Psoas muscle (tissue), 7 donors: ENCODE measurements at regions not wholly inside any gene's neighbourhood (a gene's known extent, or its start where the extent isn't known, plus 50 kb on each side); places are given as distances from the start of the nearest gene placed in this dataset.
"Not testable (repeated sequence)": the region's sequence is repeated elsewhere in the genome, so short reads cannot be mapped to it uniquely, and the experiment has no call there.

ENCODE experiments used
- ATAC-seq, 4 donors: fragments of 200-7000 bp; cut with Tn5 transposase; one replicate each; pipeline ENCODE4 v1.9.1; 2020; ENCODE audit warnings: moderate library complexity in 3 of 4, mild to moderate bottlenecking in 2 of 4
- DNase-seq, 2 donors: peaks; one replicate each; pipeline ENCODE4 v3.0.0-alpha.2; 2020
- H3K27ac ChIP-seq: fragments of 200-600 bp; one replicate; pipeline ENCODE4 v1.8.0; 2022
- H3K27me3 ChIP-seq, 3 donors: fragments of 200-600 bp in 1 of 3; one replicate each; pipeline versions ENCODE4 v1.6.1 to v1.8.0; 2013 to 2022; ENCODE audit warnings: low read length in 2 of 3, mild to moderate bottlenecking in 2 of 3, moderate library complexity in 1 of 3; ENCODE audit not compliant: insufficient read depth in 3 of 3
- H3K36me3 ChIP-seq, 2 donors: fragments of 200-600 bp in 1 of 2; one replicate each; pipeline versions ENCODE4 v1.6.1 to v1.8.0; 2013 to 2022; ENCODE audit warnings: low read depth in 1 of 2, mild to moderate bottlenecking in 1 of 2, moderate library complexity in 1 of 2; ENCODE audit not compliant: insufficient read depth in 1 of 2
- H3K4me1 ChIP-seq: fragments of 200-600 bp; one replicate; pipeline ENCODE4 v1.8.0; 2022
- H3K4me3 ChIP-seq: fragments of 200-600 bp; one replicate; pipeline ENCODE4 v1.8.0; 2022; ENCODE audit warnings: mild to moderate bottlenecking
- H3K9me3 ChIP-seq: fragments of 200-600 bp; one replicate; pipeline ENCODE4 v1.8.0; 2022
- WGBS, 3 donors: extraction: QIAGEN DNeasy Blood & Tissue Kit; methylation state at CpG; one replicate each; pipeline versions ENCODE4 v1.1.6 to v1.1.7; 2013; 5-methylcytosine and 5-hydroxymethylcytosine counted together
- intact Hi-C, 2 donors: fragments of 100-400 bp; cut with DNase I; formaldehyde crosslinking; loops; one replicate each; pipeline versions ENCODE4 v1.11.0 to v1.14.2; 2022
- donor health status: healthy with polysubstance abuse.
- donor health status: DM: no; HTN: no; CAD: no; lungs with moderate emphysema.
- donor health status: Bipolar disorder and iron deficiency.
- donor health status: healthy.
- donor health status: DM: yes; HTN: yes; CAD: no.
- donor health status: DM: no; HTN: no; CAD: no.
- donor health status: DM: yes; HTN: yes; CAD: no.

GRCh38 chr1:120664376-120665249 is 59.1 kb upstream of the NBPF26 start:
- H3K27ac ChIP-seq, result peak overlapping the region; percentile 78
- H3K9me3 ChIP-seq, DNase-seq, intact Hi-C loops, H3K4me1 ChIP-seq, H3K27me3 ChIP-seq, H3K36me3 ChIP-seq: not testable (repeated sequence)
- peak; percentile 47 to 63 (median 63) for ATAC-seq
- peak overlapping the region; percentile 62 for H3K4me3 ChIP-seq
- 0 to 11% (median 8%) methylated on average over 1 to 8 of the region's 22 CpGs for WGBS, 3 donors

- H3K4me1 ChIP-seq, H3K36me3 ChIP-seq, H3K9me3 ChIP-seq, intact Hi-C loops, H3K27me3 ChIP-seq: not testable (repeated sequence)
- peak; percentile 95 to 98 (median 96) for ATAC-seq
- 0% methylated on average over 10 to 14 of the region's 33 CpGs; no CpG with 5 or more reads in 1 of the 3 donors for WGBS, 3 donors
- DNase-seq, result peak; percentile 18 to 48
- Histone ChIP-seq H3K27ac (peak overlapping the region; percentile 74), H3K4me3 (peak overlapping the region; percentile 54)
Measured at GRCh38 chr1:120665250-120665577, 58.5 kb upstream of the NBPF26 start.

- DNase-seq, H3K36me3 ChIP-seq, H3K27ac ChIP-seq, H3K4me1 ChIP-seq, H3K27me3 ChIP-seq, intact Hi-C loops, H3K9me3 ChIP-seq, H3K4me3 ChIP-seq: not testable (repeated sequence)
- ATAC-seq, result peak in 3 of 4 donors; percentile 24 to 43 (median 31)
- WGBS, 3 donors, result no CpG with 5 or more reads among the region's 1 CpG
Measured at GRCh38 chr1:120668187-120668586, 55.6 kb upstream of the NBPF26 start.
